ENCODE measurements at regions not wholly inside any gene's neighbourhood (a gene's known extent, or its start where the extent isn't known, plus 50 kb on each side); places are given as distances from the start of the nearest gene placed in this dataset.

- TF ChIP-seq EP300 (IDR thresholded peaks at IDR 0.05; ENCODE audit: borderline replicate concordance in 1 of 2, low read depth in 2 of 2, low read length in 2 of 2) (no peak), EGR1 (IDR thresholded peaks at IDR 0.05; ENCODE audit: borderline replicate concordance, low read depth, low read length) (no peak), CTCF (IDR thresholded peaks at IDR 0.05; ENCODE audit: control extremely low read depth in 1 of 3, insufficient read depth in 1 of 3, low read depth in 1 of 3, low read length in 3 of 3) (no peak), ATF3 (IDR thresholded peaks at IDR 0.05; ENCODE audit: insufficient read depth, low read depth, low read length) (no peak), RFX5 (IDR thresholded peaks at IDR 0.05; ENCODE audit: borderline replicate concordance, low read depth, low read length) (no peak), POLR2A (IDR thresholded peaks at IDR 0.05; ENCODE audit: control extremely low read depth in 1 of 2, low read depth in 2 of 2, low read length in 2 of 2) (no peak), BRCA1 (IDR thresholded peaks at IDR 0.05; ENCODE audit: low read depth, low read length) (no peak), CHD2 (IDR thresholded peaks at IDR 0.05; ENCODE audit: low read length) (no peak), NRF1 (IDR thresholded peaks at IDR 0.05; ENCODE audit: low read depth, low read length) (no peak), RAD21 (IDR thresholded peaks at IDR 0.05 in 1 of 2, conservative IDR thresholded peaks at IDR 0.05 in 1 of 2; ENCODE audit: low read depth in 2 of 2, low read length in 2 of 2) (no peak), EZH2 (IDR thresholded peaks at IDR 0.05; ENCODE audit: low read depth, low read length, severe bottlenecking) (no peak), ASH2L (IDR thresholded peaks at IDR 0.05; ENCODE audit: low read length) (no peak), ZNF274 (IDR thresholded peaks at IDR 0.05; ENCODE audit: borderline replicate concordance, extremely low read depth, low read length) (no peak)
These were observed 1694.6 kb upstream of the CDH6 start for GRCh38 chr5:29498860-29499259.

Measured in H1 (cell line).